T-helper 1 cell (primary cell): ENCODE measurements at regions not wholly inside any gene's neighbourhood (a gene's known extent, or its start where the extent isn't known, plus 50 kb on each side); places are given as distances from the start of the nearest gene placed in this dataset.
A peak's percentile ranks its signal among the peaks of the same experiment; 100 is the strongest.

ENCODE experiments used
- DNase-seq, 5 donors: peaks; one replicate each; pipeline ENCODE4 v3.0.0-alpha.2; 2012 to 2020

GRCh38 chr3:171956181-171956683 is 83.1 kb upstream of the FNDC3B start:
- no peak for DNase-seq

GRCh38 chr3:171956705-171957104 is 82.7 kb upstream of the FNDC3B start:
- no peak for DNase-seq

GRCh38 chr3:171959532-171960089 is 79.8 kb upstream of the FNDC3B start:
- DNase-seq: no peak

- no peak for DNase-seq
These were observed 79.2 kb upstream of the FNDC3B start for GRCh38 chr3:171960159-171960558.

GRCh38 chr3:171962137-171962720 is 77.1 kb upstream of the FNDC3B start:
- no peak for DNase-seq

- DNase-seq: no peak
These were observed 75.8 kb upstream of the FNDC3B start for GRCh38 chr3:171963546-171963945.

GRCh38 chr3:171965067-171965712 is 74.2 kb upstream of the FNDC3B start:
- DNase-seq: no peak

- no peak for DNase-seq
These were observed 72.7 kb upstream of the FNDC3B start for GRCh38 chr3:171966533-171967136.

GRCh38 chr3:171967137-171967783 is 72.1 kb upstream of the FNDC3B start:
- DNase-seq: no peak

GRCh38 chr3:171967932-171968678 is 71.3 kb upstream of the FNDC3B start:
- no peak for DNase-seq

- DNase-seq: no peak
These were observed 69.0 kb upstream of the FNDC3B start for GRCh38 chr3:171970301-171970788.

- DNase-seq: no peak
These were observed 67.4 kb upstream of the FNDC3B start for GRCh38 chr3:171971919-171972514.

GRCh38 chr3:171972871-171973348 is 66.5 kb upstream of the FNDC3B start:
- no peak for DNase-seq

- no peak for DNase-seq
These were observed 64.2 kb upstream of the FNDC3B start for GRCh38 chr3:171974986-171975837.

GRCh38 chr3:171976526-171976925 is 62.9 kb upstream of the FNDC3B start:
- DNase-seq: no peak

- no peak for DNase-seq
These were observed 61.9 kb upstream of the FNDC3B start for GRCh38 chr3:171977441-171977840.

GRCh38 chr3:171977860-171978259 is 61.5 kb upstream of the FNDC3B start:
- peak in 1 of 5 donors; percentile 20 for DNase-seq

- DNase-seq: no peak
These were observed 61.0 kb upstream of the FNDC3B start for GRCh38 chr3:171978390-171978789.

- no peak for DNase-seq
These were observed 60.3 kb upstream of the FNDC3B start for GRCh38 chr3:171979081-171979480.

- no peak for DNase-seq
These were observed 58.7 kb upstream of the FNDC3B start for GRCh38 chr3:171980578-171981270.
